HG03354 (cell line): ENCODE measurements at regions not wholly inside any gene's neighbourhood (a gene's known extent, or its start where the extent isn't known, plus 50 kb on each side); places are given as distances from the start of the nearest gene placed in this dataset.
"Not testable (repeated sequence)": the region's sequence is repeated elsewhere in the genome, so short reads cannot be mapped to it uniquely, and the experiment has no call there.

Source experiments
- ATAC-seq: cut with Tn5 transposase; IDR thresholded peaks from one replicate; pipeline ENCODE4 v1.9.1; 2021; ENCODE audit warnings: mild to moderate bottlenecking; ENCODE audit not compliant: unreplicated experiment, poor library complexity, severe bottlenecking

- peak; percentile 54 for ATAC-seq
These were observed 69.2 kb upstream of the SSBP3 start for GRCh38 chr1:54475357-54475881.

GRCh38 chr1:54474310-54475251, 68.4 kb upstream of the SSBP3 start:
- no peak for ATAC-seq

- ATAC-seq: no peak
These were observed 65.4 kb upstream of the SSBP3 start for GRCh38 chr1:54471588-54471987.

GRCh38 chr1:54469444-54469843, 63.2 kb upstream of the SSBP3 start:
- ATAC-seq: not testable (repeated sequence)

- ATAC-seq: not testable (repeated sequence)
These were observed 62.3 kb upstream of the SSBP3 start for GRCh38 chr1:54468288-54469084.

- ATAC-seq: no peak
These were observed 59.2 kb upstream of the SSBP3 start for GRCh38 chr1:54465351-54465811.

GRCh38 chr1:54464477-54465146, 58.4 kb upstream of the SSBP3 start:
- ATAC-seq: no peak

- ATAC-seq: no peak
These were observed 57.9 kb upstream of the SSBP3 start for GRCh38 chr1:54464031-54464476.

- ATAC-seq: no peak
These were observed 57.3 kb upstream of the SSBP3 start for GRCh38 chr1:54463259-54464030.

- no peak for ATAC-seq
These were observed 56.5 kb upstream of the SSBP3 start for GRCh38 chr1:54462597-54463258.

- no peak for ATAC-seq
These were observed 55.8 kb upstream of the SSBP3 start for GRCh38 chr1:54461731-54462596.

- ATAC-seq: no peak
These were observed 54.7 kb upstream of the SSBP3 start for GRCh38 chr1:54460861-54461387.

GRCh38 chr1:54460351-54460750, 54.2 kb upstream of the SSBP3 start:
- no peak for ATAC-seq

- ATAC-seq: no peak
These were observed 53.6 kb upstream of the SSBP3 start for GRCh38 chr1:54459726-54460191.

GRCh38 chr1:54459140-54459539, 52.9 kb upstream of the SSBP3 start:
- no peak for ATAC-seq

- ATAC-seq: no peak
These were observed 50.8 kb upstream of the SSBP3 start for GRCh38 chr1:54456921-54457529.

- no peak for ATAC-seq
These were observed 50.2 kb upstream of the SSBP3 start for GRCh38 chr1:54456361-54456760.
